BJ (cell line): ENCODE measurements at regions not wholly inside any gene's neighbourhood (a gene's known extent, or its start where the extent isn't known, plus 50 kb on each side); places are given as distances from the start of the nearest gene placed in this dataset.

ENCODE experiments used
- CTCF ChIA-PET: fragments of 350-600 bp; formaldehyde crosslinking; extraction: SDS; loops from one replicate; lab custom pipeline; 2021; ENCODE audit warnings: antibody characterized with exemption, inconsistent platforms; lab: Yijun Ruan, JAX
- POLR2A ChIA-PET: fragments of 300-600 bp; sonication (Branson Sonifier 250); formaldehyde crosslinking; extraction: SDS; loops from one replicate; lab custom pipeline; 2021; ENCODE audit warnings: antibody characterized with exemption; lab: Charles Lee
- DNase-seq: peaks from one replicate; pipeline ENCODE4 v3.0.0-alpha.2; 2011; ENCODE audit warnings: low read depth
- H3K27me3 ChIP-seq: 2 replicates; pipeline ENCODE4 v1.6.0; 2011; ENCODE audit warnings: low read length; ENCODE audit not compliant: control insufficient read depth, insufficient read depth
- H3K36me3 ChIP-seq: 2 replicates; pipeline ENCODE4 v1.5.1; 2011; ENCODE audit warnings: low read length; ENCODE audit not compliant: control insufficient read depth, insufficient read depth
- H3K4me3 ChIP-seq: 2 replicates; pipeline ENCODE4 v1.5.1; 2011; ENCODE audit warnings: low read depth, mild to moderate bottlenecking, control low read depth, low read length
- CTCF ChIP-seq: IDR thresholded peaks from 2 replicates; pipeline ENCODE4 v1.5.1; 2011; ENCODE audit warnings: low read depth, mild to moderate bottlenecking, control low read depth, inconsistent platforms, low read length, moderate library complexity; ENCODE audit not compliant: insufficient read depth

GRCh38 chr4:184575306-184575705 is 73.9 kb downstream of the CASP3 start:
- H3K27me3 ChIP-seq, result no peaks in the 10 kb centered on the region
- CTCF ChIA-PET, result no interaction called here
- H3K36me3 ChIP-seq, result no peaks in the 10 kb centered on the region
- POLR2A ChIA-PET, result no interaction called here
- no peak for TF ChIP-seq CTCF
- DNase-seq, result no peak
- no peak overlapping the region for H3K4me3 ChIP-seq

- ChIA-PET POLR2A (no interaction called here), CTCF (no interaction called here)
These were observed 74.4 kb downstream of the CASP3 start for GRCh38 chr4:184574861-184575260.

DNA sequence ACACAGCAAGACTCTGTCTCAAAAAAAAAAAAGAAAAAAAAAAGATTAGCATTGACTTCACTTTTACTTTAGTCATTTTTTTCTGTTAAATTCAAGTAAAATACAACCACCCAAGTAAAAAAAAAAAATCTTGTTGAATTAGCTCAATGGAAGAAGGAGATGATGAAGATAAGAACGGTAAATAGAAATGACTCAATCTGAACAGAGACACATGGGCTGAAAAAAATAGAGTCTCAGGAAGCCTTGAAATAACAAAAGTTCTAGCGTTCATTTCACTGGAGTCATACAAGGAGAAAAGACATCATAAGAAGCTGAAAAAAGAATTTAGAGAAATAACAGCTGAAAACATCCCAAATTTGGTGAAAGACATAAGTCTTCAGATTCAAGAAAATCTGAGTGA is 75.5 kb downstream of the CASP3 start:
- Histone ChIP-seq H3K27me3 (no peaks in the 10 kb centered on the region), H3K4me3 (no peak overlapping the region), H3K36me3 (no peaks in the 10 kb centered on the region)
- TF ChIP-seq CTCF, result no peak
- ChIA-PET CTCF (no interaction called here), POLR2A (no interaction called here)
- DNase-seq, result no peak

More at GRCh38 chr4:184574861-184575260, 74.4 kb downstream of the CASP3 start:
- Histone ChIP-seq H3K36me3 (no peaks in the 10 kb centered on the region), H3K27me3 (no peaks in the 10 kb centered on the region), H3K4me3 (no peak overlapping the region)
- TF ChIP-seq CTCF, result no peak
- no peak for DNase-seq

GRCh38 chr4:184568770-184569169 is 80.5 kb downstream of the CASP3 start:
- POLR2A ChIA-PET, result no interaction called here
- Histone ChIP-seq H3K36me3 (no peaks in the 10 kb centered on the region), H3K27me3 (no peaks in the 10 kb centered on the region), H3K4me3 (no peak overlapping the region)
- no peak for DNase-seq
- TF ChIP-seq CTCF, result no peak
- CTCF ChIA-PET, result no interaction called here

GRCh38 chr4:184563621-184564020 is 85.6 kb downstream of the CASP3 start:
- no peak for DNase-seq
- ChIA-PET POLR2A (no interaction called here), CTCF (interaction anchor here (1.2 kb wide), 1 partner anchor 299 kb away, joined by 4 read pairs; no protein-coding TSS in a partner anchor)
- TF ChIP-seq CTCF, result no peak
- Histone ChIP-seq H3K36me3 (no peaks in the 10 kb centered on the region), H3K4me3 (no peak overlapping the region), H3K27me3 (no peaks in the 10 kb centered on the region)
